Astrocyte of the hippocampus (primary cell): ENCODE measurements at regions not wholly inside any gene's neighbourhood (a gene's known extent, or its start where the extent isn't known, plus 50 kb on each side); places are given as distances from the start of the nearest gene placed in this dataset.
A peak's percentile ranks its signal among the peaks of the same experiment; 100 is the strongest.

ENCODE experiments used
- DNase-seq: peaks from one replicate; pipeline ENCODE4 v3.0.0; 2011; ENCODE audit warnings: low read depth, low spot score

DNA sequence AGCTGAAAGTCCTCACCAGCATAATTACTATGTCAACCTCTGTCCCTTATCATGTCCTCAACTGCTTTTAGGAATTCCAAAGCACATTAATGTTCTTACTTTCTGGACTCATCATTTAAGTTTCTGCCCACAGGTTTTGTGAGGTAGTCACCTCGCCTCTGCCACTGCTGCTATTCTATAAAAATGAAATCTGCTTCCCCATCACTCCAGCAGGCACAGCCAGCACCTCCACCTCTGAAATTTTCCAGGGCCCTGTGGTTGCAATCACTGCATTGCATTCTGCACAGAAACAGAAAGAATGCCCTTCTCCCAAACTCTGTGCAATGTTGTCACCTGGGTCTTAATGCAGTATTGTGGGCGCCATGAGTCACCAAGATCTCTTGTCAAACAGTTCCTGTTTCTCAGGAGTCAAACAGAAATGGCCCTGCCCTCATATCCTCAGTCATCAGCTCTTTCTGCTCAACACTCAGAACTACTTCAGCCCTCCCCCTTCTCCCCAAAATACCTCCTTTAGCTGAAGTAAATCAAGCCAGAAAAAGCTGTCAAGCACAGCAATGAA, 529.2 kb upstream of the NBEA start:
- DNase-seq, result peak; percentile 44

DNA sequence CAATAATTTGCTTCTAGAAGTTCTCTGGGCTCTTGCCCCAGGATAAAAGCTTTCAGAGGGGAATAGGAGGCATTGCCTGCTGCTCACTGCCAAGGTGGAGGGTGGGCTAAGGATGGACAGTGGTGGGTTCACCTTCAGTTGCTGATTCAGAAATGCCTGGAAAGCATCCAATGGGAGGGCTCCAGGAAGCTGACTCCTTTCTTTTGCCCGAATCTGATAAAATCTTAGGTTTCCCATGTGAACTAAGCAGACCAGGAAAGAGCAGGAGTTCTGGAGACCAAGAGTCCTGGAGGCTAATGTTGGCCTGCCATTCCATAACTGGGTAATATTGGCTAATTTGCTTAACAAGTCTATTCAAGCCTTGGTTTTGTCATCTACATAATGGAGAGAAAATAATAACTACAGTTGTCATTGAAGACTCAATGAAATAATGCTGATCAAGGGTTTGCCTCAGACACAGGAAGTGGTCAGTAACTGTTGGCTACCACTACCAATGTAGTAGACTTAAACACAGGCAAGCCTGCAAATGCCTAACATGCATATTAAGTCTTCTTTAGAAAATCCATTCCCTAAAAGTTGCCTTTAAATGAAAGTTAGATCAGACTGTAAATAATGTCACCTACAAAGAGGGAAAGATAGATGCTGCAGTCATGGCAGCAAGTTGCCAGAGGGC, 528.4 kb upstream of the NBEA start:
- DNase-seq, result no peak

DNA sequence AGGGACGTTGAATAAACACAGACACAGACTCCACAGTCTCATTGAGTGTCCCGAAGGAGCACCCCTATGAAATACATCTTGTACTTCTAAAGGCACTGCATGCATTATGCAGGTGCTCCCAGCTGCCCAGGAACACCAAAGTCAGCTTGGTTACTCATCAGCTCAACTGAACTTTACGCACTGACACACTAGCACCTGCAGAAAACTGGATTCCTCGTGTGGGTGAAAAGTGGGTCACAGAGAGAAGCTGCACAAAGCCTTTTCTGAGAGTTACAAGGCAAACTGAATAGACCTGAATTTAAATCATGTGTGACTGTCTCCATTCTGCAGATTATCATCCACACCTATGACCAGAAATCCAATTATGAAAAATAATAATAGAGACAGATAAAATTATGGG, 527.5 kb upstream of the NBEA start:
- DNase-seq, result no peak

DNA sequence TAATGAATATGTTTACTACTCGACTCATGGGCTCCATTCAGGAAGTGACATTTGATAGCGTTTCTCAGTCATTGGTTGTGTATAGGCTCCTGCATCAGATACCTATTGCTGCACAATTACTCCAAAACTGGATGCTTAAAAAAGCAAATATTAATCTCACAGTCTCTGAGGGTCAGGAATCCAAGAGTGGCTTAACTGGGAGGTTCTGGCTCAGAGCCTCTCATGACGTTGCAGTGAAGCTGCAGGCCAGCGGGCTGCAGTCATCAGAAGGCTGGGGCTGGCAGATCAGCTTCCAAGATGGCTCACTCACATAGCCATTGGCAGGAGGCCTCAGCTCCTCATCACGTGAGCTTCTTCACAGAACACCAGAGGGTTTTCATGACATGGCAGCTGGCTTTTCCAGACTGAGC, 525.1 kb upstream of the NBEA start:
- DNase-seq, result peak; percentile 41

DNA sequence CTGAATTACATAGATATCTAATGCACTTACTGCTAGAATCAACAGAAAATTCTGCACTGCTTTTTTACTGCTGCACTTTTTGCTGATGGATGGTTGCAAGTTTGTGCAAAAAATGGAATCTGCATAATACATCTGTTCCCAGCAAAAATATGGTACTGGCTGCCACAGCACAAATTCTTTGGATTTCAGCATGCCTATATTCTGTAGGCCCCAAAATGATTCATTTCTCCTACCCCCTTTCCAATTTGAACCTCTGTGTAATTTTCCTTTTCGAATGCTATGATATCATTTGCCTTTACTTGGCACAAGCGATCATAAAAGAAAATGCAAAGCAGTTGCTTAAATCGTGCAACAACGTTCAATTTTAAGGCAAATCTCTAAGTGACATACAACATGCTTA, 524.2 kb upstream of the NBEA start:
- no peak for DNase-seq

DNA sequence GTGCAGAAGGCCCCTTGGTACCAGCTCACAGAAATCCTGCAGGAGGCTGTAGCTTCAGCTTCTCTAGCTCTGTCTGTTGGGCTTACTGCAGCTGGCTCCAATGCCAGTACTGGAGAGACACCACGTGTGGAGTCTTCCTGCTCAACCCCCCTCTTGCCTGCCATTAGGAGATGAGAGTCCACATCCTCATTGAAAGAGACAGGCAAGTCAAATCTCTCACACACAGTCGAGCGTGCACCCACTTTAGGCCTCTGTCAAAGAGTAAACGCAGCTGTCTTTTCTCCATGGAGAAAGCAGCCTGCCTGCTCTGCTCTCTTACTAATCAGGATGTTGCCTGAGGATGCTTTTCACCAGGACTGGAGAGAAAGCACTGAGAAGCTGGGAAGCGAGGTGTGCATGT, 523.0 kb upstream of the NBEA start:
- no peak for DNase-seq

DNA sequence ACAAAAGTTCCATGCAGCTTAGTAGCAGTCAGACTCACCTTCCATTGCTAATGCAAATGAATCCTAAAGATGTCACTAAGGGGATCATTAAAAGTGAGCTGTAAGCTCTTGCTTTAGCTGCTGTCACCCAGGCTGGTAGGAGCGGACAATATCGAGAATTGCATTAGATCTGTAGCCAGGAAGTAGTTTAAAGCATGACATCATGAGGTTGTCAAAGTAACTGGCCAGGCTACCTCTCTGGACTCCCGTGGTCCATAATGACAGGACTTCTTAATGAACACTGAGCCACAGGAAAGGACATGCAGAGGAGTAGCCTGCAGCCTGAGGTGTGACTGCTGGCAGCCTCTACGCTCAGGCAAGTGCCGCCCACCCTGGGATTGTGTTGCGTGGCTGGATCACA, 522.3 kb upstream of the NBEA start:
- no peak for DNase-seq

DNA sequence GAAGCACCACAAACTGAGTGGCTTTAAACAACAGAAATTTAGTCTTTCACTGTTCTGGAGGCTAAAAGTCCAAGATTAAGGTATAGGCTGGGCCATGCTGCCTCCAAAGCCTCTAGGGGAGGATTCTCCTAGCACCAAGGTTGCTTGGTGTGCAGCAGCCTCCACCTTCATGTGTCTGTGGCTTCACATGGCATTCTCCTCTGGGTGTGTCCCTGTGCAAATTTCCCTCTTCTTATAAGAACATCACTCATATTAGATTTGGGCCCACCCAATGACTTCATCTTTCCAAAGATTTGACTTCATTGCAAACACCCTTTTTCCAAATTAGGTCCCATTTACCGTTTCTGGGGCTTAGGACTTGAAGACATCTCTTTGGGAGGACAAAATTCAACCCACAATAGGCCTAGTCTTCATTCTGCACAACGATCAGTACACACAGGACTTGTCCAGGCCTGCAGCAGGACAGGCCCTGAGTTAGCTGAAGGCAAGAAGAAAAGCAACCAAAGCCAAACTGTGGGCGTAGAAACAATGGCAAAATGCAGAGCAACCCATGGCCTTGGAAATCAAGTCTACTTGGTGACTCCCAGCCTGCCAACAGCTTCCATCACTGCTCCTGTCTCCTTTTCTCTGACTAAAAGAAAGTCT, 521.2 kb upstream of the NBEA start:
- no peak for DNase-seq

DNA sequence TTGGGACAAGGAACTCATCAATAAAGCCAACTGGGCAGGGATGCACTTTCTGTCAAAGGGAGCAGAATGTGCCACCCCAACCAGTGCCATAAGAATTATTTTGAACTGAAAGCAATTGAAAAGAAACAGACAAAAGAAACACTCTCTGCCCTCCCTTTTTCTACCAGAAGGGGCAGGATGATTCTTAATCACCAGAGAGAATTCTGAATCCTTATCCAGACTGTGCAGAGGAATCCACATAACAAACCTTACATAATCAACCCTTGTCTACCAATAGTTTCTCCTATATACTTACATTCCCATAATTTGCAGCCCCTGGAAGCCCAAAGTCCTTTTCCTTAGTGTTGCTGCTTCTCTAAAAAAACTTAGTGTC, 520.7 kb upstream of the NBEA start:
- no peak for DNase-seq

DNA sequence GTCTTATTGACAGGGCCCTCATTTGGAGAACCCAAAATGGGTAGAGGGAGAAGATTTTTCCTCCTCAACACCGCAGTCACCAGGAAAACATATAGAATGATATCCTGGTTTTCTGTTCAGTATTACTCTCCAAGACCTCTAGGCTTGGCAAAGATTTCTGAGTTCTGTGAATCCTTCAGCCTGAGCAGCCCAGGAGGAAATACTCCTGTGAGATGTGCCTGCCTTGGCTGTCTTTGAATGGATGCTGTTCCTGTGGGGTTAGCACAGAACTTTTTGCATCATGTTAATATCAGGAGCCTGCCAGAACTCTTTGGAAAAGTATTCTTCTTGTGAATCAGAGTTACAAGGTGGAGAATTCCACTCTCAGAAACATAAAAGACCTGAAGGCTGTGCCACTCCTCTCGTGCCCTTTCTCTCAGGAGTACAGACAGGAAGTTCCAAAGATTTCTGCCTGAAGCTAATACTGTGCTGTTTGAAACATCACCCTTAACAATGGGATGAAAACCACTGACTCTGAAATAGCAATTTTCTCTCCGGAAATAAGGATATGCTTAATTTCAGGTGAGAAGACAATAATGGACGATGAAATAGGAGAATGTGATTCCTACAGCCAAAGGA, 520.1 kb upstream of the NBEA start:
- DNase-seq, result no peak

DNA sequence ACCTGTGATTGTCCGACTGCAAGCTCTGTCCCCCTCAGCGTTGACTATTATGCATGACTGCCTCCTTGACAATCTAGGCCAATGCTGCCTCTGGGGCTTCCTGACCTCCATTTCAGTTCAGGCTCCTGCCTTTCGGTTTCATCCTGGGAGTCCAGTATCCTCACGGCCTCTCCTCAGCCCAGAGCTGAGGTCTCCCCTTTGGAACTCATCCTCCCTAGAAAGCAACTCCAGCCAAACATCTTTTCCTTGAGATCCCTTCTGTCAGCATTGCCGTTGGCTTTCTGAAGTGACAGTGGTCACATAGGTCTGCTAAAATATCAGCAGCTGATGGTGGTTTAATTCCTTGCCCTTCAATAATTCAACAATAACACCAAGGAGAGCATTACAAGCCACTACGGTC, 519.1 kb upstream of the NBEA start:
- no peak for DNase-seq

DNA sequence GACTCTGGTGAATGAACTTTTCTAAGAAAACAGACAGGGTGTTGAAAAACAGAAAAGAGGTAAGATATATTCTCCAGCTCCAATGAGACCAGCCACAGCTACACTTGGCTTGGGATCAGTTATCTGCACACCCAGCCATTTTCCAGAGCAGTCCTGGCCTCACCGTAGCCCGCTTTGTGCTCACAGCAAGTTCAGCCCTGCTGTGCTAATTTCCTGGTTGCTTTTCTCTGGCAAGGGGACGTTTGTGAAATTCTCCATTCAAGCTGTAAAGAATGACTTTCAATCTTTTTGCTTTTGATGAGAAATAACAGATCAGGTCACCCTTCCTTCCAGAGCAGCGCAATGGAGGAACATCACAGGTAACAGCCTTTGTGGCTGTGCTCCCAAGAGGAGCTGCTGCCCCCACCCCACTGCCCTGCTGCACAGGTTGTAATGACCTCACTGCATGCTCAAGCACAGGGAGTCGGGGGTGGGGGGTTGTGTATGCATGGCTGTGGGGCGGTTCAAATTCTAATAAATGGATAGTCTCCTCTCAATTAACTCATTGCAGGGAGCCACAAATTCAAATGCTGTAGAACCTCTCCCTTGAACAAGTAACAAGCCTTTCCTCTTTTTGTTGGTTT, 516.6 kb upstream of the NBEA start:
- DNase-seq, result no peak

DNA sequence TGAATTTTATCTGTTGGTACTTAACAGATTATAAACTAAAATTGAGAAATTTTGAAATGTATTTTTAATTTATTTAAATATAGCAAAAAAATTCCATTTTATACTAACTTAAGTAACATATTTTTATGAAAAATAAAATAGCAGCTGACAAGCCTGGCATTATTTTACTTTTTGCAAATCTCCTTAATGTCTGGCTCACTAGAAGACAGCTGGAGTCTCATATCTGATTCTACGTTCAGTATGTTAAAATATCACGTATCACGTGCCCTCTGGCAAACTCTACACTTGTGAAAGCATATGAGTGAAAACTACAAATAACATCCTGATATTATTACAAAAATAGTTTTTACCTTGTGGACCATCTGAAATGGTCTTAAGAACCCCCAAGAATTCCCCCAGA, 513.2 kb upstream of the NBEA start:
- no peak for DNase-seq

DNA sequence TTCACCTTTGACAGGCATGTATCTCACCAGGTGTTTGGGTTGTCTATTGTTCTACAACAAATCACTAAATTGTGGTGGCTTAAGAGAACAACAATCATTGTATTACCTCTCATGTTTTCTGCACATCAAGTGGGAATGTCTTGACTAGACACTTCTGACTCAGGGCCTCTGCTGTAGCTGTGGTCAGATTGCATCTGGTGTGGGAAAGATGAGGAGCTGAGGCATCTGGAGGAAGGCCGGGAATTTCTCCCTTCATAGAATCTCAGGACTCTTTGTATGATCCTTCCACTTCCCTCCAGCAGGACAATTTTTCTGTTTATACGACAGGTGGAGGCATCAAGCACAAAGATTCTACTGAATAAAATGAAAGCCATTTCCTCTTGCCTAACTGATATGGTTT, 511.8 kb upstream of the NBEA start:
- peak; percentile 21 for DNase-seq

DNA sequence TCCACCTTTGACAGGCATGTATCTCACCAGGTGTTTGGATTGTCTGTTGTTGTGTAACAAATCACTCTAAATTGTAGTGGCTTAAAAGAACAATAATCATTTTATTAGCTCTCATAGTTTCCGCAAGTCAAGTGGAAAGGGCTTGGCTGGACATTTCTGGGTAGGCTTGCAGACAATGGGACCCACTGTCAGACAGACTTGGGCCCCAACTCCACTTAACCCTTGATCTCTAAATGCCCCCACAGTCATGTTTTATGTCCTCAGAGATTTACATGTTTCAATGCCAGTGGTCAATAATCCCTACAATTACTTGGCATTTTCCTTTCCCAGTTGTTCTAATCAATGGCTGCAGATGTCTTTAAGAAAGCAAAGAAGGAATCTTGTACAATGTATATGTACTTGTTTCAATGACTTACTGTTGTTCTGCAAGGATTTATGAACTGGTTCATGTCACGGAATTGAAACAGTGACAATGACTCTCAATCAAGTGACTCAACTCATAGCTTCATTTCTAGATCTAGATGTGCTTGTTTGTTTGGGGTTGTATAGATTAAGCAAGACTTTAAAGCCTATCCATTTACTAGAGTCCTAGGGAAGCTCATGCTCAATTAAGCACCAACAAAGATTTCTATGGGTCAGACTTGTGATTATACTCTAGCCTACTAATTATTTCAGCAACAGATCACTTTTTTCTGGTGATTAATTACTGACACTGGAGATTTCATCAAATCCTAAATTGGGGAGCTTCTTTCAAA, 510.1 kb upstream of the NBEA start:
- no peak for DNase-seq

DNA sequence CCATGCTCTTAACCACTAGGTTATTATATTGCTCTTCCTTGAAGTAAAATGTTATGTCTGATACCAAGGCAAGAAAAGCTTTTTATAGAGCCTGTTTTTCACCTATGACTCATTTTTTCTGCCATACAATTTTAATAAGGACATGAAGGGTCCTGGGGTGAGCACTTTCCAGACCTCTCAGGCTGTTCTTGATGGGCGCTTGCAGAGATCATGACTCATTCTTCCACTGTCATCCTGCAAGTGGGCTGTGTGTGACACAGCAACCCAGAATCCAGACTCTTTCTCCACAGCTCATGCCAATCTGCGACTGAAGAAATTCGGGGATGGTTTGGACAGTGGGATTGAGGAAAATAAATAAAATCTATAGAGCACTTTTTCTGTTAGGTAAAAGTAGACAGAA, 506.7 kb upstream of the NBEA start:
- DNase-seq, result peak; percentile 32

DNA sequence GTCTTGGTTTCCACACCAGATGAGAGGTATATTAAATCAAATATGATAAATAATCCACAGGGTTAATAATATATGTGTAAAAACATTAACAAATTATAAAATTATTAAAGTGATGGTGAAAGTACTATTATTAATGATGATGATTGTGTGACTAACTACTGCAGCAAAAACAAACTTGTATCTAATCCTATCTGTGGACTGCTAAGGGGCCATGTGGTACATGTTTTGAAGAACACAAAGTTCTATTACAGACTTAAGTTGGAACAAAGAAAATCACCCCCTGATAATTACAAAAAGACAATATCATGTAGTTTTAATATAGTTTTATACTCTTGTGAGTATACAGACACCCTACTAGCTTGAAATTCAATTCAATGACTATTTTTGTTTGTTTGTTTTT, 504.2 kb upstream of the NBEA start:
- no peak for DNase-seq

DNA sequence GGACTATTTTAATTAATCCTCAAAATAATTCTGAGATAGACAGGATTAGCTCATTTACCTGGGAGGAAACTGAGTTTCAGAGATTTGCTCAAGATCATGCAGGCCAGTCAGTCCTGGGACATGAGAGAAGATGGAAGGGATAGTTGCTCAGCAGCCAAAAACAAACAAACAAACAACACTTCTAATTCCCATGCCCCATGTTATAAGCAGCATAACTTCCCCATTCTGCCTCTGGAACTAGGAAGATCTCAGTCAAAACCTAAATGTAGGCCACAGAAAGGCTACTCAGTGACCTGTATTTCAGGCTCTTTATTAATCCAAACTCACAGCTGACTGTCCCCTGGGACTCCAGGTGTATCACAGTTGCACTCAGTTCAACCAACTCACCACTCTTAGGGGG, 489.2 kb upstream of the NBEA start:
- DNase-seq, result no peak

DNA sequence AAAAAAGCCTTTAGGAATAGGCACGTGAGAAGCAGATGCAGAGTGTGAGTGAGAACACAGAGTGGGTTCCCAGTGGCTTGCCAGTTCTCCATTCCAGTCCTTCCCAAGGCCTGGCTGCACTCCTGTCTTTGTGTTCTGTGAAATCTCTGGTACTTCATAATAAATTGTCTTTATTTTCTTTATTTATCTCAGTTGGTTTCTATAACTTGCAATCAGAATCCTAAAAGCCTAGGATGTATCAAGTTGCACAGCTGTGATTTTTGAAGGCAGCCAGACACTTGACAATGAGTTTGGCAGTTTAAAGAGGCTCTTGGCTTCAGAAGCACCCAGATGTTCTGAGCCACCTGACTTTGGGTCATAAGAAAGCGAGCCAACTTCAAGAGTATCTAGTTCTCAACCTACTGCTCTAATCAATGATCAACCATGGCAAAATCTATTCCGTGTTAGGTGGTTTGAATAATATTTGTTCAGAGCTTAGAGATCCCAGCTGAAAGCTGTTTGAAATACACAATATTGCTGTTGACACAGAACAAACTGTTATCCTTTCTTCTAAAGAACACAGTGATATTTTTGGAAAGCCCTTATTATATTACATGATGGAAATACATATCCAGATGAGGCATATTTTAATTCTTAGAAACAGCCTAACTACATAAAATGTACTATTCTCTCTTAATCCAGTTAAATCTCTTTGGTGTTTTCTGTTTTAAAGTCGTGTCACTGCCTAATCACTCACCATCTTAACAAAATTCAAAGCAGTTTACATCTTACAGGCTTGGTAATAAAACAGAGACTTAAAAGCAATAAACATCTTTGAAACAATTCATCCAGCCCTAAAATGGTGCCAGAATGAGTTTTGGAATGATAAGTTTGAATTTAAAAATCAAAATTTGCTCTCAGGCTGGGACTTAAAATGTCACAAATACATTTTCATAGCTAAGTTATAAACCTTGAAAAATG, 483.0 kb upstream of the NBEA start:
- no peak for DNase-seq

DNA sequence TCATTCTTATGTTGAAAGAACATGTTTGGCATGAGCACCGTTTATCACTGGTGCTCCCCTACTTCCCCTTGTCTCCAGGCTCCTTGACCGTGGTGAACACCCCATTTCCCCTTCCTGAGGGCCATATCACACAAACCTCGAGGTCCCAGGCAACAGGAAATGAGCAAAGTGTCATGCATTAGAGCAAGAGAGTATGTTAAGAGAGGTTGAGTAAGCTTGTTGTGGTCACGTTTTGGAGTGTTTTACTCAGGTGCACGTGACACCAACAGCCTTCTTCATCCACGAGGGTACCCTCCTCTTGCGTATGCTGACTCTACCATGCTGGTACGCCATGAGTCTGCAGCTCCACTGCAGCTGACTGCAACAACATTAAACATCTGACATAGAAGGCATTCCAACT, 482.2 kb upstream of the NBEA start:
- DNase-seq, result no peak

DNA sequence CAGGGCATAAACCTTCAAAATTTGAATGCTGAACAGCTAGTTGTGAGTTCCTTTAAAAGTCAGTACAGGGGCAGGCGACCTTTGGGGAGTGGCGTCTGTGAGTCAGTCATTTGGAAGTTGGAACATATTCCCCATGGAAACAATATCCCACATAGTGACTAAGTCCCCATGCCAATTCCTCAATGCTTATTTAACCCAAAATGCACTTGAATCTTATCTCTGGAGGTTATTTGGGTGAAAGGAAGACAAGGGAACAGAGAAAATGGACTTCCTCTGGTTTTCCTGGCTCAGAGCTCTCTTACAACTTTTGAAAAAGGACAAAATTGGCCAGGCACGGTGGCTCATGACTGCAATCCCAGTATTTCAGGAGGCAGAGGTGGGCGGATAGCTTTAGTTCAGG, 479.2 kb upstream of the NBEA start:
- DNase-seq, result peak; percentile 61
